Caco-2 (cell line): ENCODE measurements at regions not wholly inside any gene's neighbourhood (a gene's known extent, or its start where the extent isn't known, plus 50 kb on each side); places are given as distances from the start of the nearest gene placed in this dataset.

ENCODE experiments used
- BruUV-seq: library from RNA; stranded (reverse); fragments of 400-500 nt; replicated peaks from 2 replicates; lab custom pipeline; 2021; lab: Mats Ljungman, UMichigan
- CTCF ChIA-PET: fragments of 300-600 bp; sonication (Branson Sonifier 250); formaldehyde crosslinking; loops from one replicate; lab custom pipeline; 2022; ENCODE audit warnings: antibody characterized with exemption; lab: Charles Lee
- POLR2A ChIA-PET: fragments of 300-600 bp; sonication (Branson Sonifier 250); formaldehyde crosslinking; loops from one replicate; lab custom pipeline; 2022; ENCODE audit warnings: antibody characterized with exemption; lab: Charles Lee
- DNase-seq, 2 experiments: peaks; one replicate each; pipeline versions ENCODE4 v3.0.0 to v3.0.0-alpha.2; 2020 to 2022
- H3K27me3 ChIP-seq: replicated peaks from 2 replicates; pipeline ENCODE4 v1.6.0; 2011; ENCODE audit warnings: low read length; ENCODE audit not compliant: control insufficient read depth, insufficient read depth
- H3K36me3 ChIP-seq: 2 replicates; pipeline ENCODE4 v1.5.1; 2011; ENCODE audit warnings: low read length; ENCODE audit not compliant: control insufficient read depth, insufficient read depth
- H3K4me1 ChIP-seq: fragments of 250-450 bp; sonication (Bioruptor Pico); 2 replicates; pipeline ENCODE4 v1.5.1; 2020; ENCODE audit warnings: mild to moderate bottlenecking
- H3K4me3 ChIP-seq: 2 replicates; pipeline ENCODE4 v1.5.1; 2011; ENCODE audit warnings: low read depth, mild to moderate bottlenecking, control low read depth, low read length
- H3K9me3 ChIP-seq: fragments of 250-450 bp; sonication (Bioruptor Pico); 2 replicates; pipeline ENCODE4 v1.5.1; 2020; ENCODE audit warnings: mild to moderate bottlenecking, moderate library complexity
- H3K27ac Mint-ChIP-seq: one replicate; pipeline ENCODE4 v1.8.0; 2022; ENCODE audit warnings: mixed read lengths; ENCODE audit not compliant: unreplicated experiment
- H3K27me3 Mint-ChIP-seq: one replicate; pipeline ENCODE4 v1.8.0; 2022; ENCODE audit warnings: mixed read lengths; ENCODE audit not compliant: insufficient read depth, unreplicated experiment
- H3K36me3 Mint-ChIP-seq: one replicate; pipeline ENCODE4 v1.8.0; 2022; ENCODE audit warnings: mild to moderate bottlenecking, mixed read lengths; ENCODE audit not compliant: insufficient read depth, unreplicated experiment
- H3K4me1 Mint-ChIP-seq: one replicate; pipeline ENCODE4 v1.8.0; 2022; ENCODE audit warnings: low read depth, mixed read lengths; ENCODE audit not compliant: unreplicated experiment
- H3K4me3 Mint-ChIP-seq: one replicate; pipeline ENCODE4 v1.8.0; 2022; ENCODE audit warnings: mild to moderate bottlenecking, moderate library complexity, mixed read lengths; ENCODE audit not compliant: unreplicated experiment
- H3K9me3 Mint-ChIP-seq: one replicate; pipeline ENCODE4 v1.8.0; 2022; ENCODE audit warnings: mixed read lengths; ENCODE audit not compliant: unreplicated experiment
- intact Hi-C: fragments of 100-400 bp; cut with micrococcal nuclease; formaldehyde crosslinking; loops from one replicate; pipeline ENCODE4 v1.10.0; 2022; ENCODE audit not compliant: unreplicated experiment
- TF ChIP-seq, protein P1 (sequence below), 2 experiments: fragments of 200-600 bp in 1 of 2; IDR thresholded peaks; 1 replicate in 1 of 2; 2 replicates in 1 of 2; pipeline versions ENCODE4 v1.5.1 to v1.8.0; 2011 to 2022; ENCODE audit warnings: antibody characterized with exemption in 1 of 2, control low read depth in 1 of 2, inconsistent platforms in 1 of 2, low read depth in 1 of 2, low read length in 1 of 2, mild to moderate bottlenecking in 1 of 2, moderate library complexity in 1 of 2; ENCODE audit not compliant: insufficient read depth in 1 of 2, severe bottlenecking in 1 of 2, unreplicated experiment in 1 of 2

DNA sequence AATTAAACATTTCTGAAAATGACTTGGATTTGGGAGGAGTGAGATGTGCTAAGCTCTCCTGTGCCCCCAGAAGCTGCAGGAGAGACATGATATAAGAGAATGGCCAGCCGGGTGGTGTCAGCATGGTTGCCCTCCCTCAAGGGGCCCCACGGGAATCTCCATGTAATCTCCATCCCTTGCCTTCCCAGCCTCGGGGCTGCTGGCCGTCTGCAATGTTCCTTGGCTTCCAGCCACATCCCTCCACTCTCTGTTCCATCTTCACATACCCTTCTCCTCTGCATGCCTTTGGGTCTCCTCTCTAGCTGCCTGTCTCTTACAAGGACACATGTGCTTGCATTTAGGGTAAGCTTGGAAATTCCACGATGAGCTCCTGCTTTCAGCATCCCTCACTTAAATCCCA, 172.0 kb downstream of the TSHZ3 start:
- peaks cover 9% of the 10 kb centered on the region for H3K27me3 Mint-ChIP-seq
- Histone ChIP-seq H3K9me3 (no peaks in the 10 kb centered on the region), H3K27me3 (no peaks in the 10 kb centered on the region), H3K36me3 (no peaks in the 10 kb centered on the region), H3K4me1 (no peaks in the 10 kb centered on the region), H3K4me3 (no peak overlapping the region)
- H3K4me3 Mint-ChIP-seq, result no peak overlapping the region
- no peak overlapping the region for H3K27ac Mint-ChIP-seq
- CTCF ChIA-PET, result no interaction called here
- POLR2A ChIA-PET, result no interaction called here
- DNase-seq, result no peak
- H3K9me3 Mint-ChIP-seq, result peaks cover 12% of the 10 kb centered on the region
- intact Hi-C loops, result no loop called here
- no peaks in the 10 kb centered on the region for H3K36me3 Mint-ChIP-seq
- TF ChIP-seq, protein P1, sequence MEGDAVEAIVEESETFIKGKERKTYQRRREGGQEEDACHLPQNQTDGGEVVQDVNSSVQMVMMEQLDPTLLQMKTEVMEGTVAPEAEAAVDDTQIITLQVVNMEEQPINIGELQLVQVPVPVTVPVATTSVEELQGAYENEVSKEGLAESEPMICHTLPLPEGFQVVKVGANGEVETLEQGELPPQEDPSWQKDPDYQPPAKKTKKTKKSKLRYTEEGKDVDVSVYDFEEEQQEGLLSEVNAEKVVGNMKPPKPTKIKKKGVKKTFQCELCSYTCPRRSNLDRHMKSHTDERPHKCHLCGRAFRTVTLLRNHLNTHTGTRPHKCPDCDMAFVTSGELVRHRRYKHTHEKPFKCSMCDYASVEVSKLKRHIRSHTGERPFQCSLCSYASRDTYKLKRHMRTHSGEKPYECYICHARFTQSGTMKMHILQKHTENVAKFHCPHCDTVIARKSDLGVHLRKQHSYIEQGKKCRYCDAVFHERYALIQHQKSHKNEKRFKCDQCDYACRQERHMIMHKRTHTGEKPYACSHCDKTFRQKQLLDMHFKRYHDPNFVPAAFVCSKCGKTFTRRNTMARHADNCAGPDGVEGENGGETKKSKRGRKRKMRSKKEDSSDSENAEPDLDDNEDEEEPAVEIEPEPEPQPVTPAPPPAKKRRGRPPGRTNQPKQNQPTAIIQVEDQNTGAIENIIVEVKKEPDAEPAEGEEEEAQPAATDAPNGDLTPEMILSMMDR (IDR thresholded peaks at IDR 0.05; ENCODE audit: insufficient read depth in 1 of 2, low read depth in 1 of 2, low read length in 1 of 2, severe bottlenecking in 1 of 2, unreplicated experiment in 1 of 2), result no peak
- H3K4me1 Mint-ChIP-seq, result no peaks in the 10 kb centered on the region
- no TSS peak for BruUV-seq

DNA sequence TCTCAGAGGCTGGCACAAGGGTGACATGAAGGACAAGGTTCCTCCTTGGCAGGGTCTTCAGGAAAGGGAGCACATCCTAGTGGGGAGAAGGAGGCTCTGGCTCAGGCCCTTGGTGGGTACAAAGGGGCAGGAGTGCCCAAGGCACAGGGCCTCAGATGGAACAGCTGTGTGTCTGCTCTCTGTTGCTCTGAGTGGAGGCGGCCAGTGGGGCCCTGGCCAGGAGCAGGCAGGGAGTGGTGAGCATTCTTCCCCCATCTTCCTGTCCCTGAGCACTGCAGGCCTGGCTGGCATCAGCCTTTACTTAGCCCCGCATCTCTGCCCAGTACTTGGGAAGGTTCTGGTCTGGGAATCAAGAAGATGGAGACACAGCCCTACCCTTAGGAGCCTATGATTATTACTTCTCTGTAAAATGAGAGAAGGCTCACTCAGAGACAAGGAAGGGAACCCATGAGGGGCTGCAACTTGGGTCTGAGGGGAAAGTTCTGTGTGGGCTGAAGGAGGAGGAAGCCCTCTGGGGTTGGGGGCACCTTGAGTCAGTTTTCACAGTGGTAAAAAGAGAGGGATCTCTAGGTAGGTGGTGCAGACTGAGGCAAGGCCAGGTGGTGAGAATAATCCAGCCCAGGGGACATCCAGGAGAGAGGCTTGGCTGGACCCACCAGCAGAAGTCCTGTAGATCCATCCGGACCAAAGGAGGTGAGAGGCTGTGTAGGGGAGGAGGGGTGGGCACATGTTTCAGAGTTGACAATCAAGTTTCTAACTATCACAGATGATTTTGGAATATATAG, 173.5 kb downstream of the TSHZ3 start:
- ChIA-PET POLR2A (no interaction called here), CTCF (no interaction called here)
- no peak overlapping the region for H3K4me3 Mint-ChIP-seq
- Histone ChIP-seq H3K27me3 (no peaks in the 10 kb centered on the region), H3K4me1 (no peaks in the 10 kb centered on the region), H3K4me3 (no peak overlapping the region), H3K36me3 (no peaks in the 10 kb centered on the region), H3K9me3 (no peaks in the 10 kb centered on the region)
- peaks cover 11% of the 10 kb centered on the region for H3K27me3 Mint-ChIP-seq
- intact Hi-C loops, result no loop called here
- no peak overlapping the region for H3K27ac Mint-ChIP-seq
- TF ChIP-seq, protein P1 (IDR thresholded peaks at IDR 0.05; ENCODE audit: insufficient read depth in 1 of 2, low read depth in 1 of 2, low read length in 1 of 2, severe bottlenecking in 1 of 2, unreplicated experiment in 1 of 2), result no peak
- H3K4me1 Mint-ChIP-seq, result no peaks in the 10 kb centered on the region
- H3K36me3 Mint-ChIP-seq, result no peaks in the 10 kb centered on the region
- peaks cover 12% of the 10 kb centered on the region for H3K9me3 Mint-ChIP-seq
- no TSS peak for BruUV-seq
- DNase-seq, result no peak

DNA sequence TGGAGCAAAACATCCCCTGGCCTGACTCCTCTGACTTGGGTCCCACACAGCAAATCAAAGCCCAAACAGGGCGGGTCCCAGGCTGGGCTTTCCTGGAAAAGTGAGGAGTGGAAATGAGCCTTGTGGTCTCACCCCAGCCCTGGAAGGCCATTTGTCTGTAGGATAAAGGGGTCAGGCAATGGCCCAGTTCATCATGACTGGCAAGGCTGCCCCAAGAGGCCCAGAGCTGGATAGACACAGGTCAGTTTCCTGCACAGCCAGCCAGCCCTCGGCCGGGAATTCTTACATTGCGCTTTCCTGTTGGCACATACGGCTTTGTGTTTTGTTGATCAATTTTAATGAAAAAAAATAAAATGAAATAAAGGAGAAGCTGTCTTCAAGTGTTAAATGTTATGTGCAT, 174.3 kb downstream of the TSHZ3 start:
- H3K27me3 Mint-ChIP-seq, result peaks cover 11% of the 10 kb centered on the region
- no peaks in the 10 kb centered on the region for H3K9me3 ChIP-seq
- H3K27ac Mint-ChIP-seq, result no peak overlapping the region
- H3K4me1 ChIP-seq, result no peaks in the 10 kb centered on the region
- H3K36me3 Mint-ChIP-seq, result no peaks in the 10 kb centered on the region
- H3K36me3 ChIP-seq, result no peaks in the 10 kb centered on the region
- ChIA-PET POLR2A (no interaction called here), CTCF (no interaction called here)
- no peak overlapping the region for H3K4me3 Mint-ChIP-seq
- DNase-seq, result no peak
- BruUV-seq, result no TSS peak
- intact Hi-C loops, result no loop called here
- H3K9me3 Mint-ChIP-seq, result peaks cover 12% of the 10 kb centered on the region
- TF ChIP-seq, protein P1 (IDR thresholded peaks at IDR 0.05; ENCODE audit: insufficient read depth in 1 of 2, low read depth in 1 of 2, low read length in 1 of 2, severe bottlenecking in 1 of 2, unreplicated experiment in 1 of 2), result no peak
- no peaks in the 10 kb centered on the region for H3K27me3 ChIP-seq
- H3K4me1 Mint-ChIP-seq, result no peaks in the 10 kb centered on the region
- no peak overlapping the region for H3K4me3 ChIP-seq
